ENCODE measurements at regions not wholly inside any gene's neighbourhood (a gene's known extent, or its start where the extent isn't known, plus 50 kb on each side); places are given as distances from the start of the nearest gene placed in this dataset.
A peak's percentile ranks its signal among the peaks of the same experiment; 100 is the strongest.

DNA sequence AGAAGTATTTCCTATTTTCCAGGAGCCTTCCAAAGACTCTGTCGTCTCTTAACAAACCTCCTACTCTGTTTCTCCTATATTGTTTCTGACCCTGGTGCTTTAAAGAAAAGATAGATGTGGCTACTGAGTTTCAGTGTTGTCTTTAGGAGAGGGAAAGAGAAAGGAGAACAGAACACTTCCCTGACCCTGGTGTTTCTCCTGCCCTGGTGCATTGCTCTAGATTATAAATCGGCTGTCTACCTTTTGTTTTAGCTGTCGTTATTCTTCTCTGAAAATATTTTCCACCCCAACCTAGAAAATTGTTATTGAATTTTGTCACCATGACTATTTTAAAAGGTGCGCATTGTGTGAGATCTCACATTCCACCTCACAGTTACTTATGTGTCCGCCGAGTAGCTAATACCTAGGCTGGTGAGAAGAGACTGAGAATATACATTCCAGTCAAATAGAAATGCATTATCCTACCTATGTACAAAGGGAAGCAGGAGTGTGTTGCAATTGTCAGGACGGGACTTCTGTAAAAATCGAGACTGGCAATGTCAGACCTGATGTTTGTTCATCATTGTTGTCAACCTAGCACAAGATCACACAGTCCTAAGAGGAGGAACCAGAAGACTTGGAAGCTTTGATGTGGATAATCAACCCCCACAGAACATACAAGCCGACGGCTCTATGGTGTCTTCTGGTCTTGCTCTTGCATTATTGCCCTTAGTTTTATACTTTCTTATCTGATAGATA lies 108.7 kb upstream of the SLC38A4 start:
- no peak for DNase-seq (ENCODE audit: low read depth, low spot score)
- in situ Hi-C loops (cut with HindIII; ENCODE audit: low pct_unique_long_range_greater_than_20kb, low sequenced_read_pairs), result no loop called here

DNA sequence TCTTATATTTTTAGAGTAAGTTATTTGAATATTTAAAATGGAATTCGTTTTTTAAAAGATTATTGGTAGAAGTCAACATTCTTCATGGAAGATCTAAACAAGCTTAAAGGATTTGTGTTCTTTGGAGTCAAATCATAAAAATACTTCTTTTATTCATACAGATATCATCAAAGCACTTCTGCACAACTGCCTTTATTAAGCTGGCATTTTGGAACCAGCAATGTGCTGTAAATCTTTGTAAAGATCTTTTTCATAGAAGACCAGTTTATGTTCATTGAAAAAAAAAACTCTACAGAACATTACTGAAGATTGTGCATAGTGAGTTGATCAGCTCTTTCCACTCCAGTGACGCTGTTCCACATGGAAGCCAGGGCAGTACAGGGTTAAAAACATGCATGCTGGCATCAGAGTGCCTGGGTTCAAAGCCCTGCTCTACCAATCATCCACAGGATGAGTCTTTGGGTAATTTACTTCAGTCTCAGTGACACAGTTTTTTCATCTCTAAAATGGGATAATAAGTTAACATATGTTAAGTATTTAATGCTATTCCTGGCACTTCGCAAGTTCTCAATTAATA lies 109.6 kb upstream of the SLC38A4 start:
- no peak for DNase-seq (ENCODE audit: low read depth, low spot score)
- in situ Hi-C loops (cut with HindIII; ENCODE audit: low pct_unique_long_range_greater_than_20kb, low sequenced_read_pairs), result no loop called here

DNA sequence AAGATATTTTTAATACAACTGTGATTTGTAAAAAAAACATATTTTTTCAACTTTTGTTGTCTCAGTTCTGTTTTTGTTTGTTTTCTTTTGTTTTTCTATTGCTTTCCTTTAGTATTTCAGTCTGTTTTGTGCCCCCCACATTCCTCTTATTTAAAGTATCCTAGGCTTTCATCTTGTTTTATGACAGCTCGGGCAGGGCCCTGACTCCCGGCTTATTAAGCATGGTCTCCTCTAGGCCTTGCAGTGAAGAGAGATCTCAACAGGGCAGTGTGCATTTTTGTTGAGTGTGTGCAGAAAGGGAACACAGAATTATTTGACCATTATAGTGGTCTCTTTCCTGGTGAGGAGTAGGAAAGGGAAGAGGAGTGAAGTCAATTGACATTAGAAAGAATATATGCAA lies 110.2 kb upstream of the SLC38A4 start:
- no peak for DNase-seq (ENCODE audit: low read depth, low spot score)
- in situ Hi-C loops (cut with HindIII; ENCODE audit: low pct_unique_long_range_greater_than_20kb, low sequenced_read_pairs), result no loop called here

DNA sequence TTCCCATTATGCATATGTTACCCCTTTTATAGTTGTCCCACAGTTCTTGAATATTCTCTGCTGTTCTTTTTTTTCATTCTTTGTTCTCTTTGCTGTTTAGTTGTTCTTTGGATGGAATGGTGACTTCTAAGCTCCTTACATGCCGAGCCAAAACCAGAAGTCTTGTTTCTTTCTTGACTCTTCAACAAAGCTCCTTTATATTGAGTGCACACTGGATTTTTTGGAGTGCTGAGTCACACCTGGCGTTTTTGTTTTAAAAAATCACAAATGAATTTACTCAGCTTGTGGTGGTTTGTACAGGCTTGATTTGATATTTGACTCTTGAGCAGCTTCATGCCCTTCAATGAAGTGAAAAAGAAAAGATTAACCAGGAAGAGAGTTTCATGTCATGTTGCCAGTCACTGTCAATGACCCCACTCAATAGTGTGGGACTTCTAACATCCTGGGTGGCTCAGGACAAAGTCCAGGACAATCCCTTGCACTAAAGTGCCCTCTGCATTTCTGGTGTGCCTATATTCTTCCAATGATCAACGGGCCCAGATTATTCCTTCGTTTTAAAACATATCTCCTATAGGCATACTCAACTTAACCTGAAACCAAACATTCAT lies 112.4 kb upstream of the SLC38A4 start:
- in situ Hi-C loops (cut with HindIII; ENCODE audit: low pct_unique_long_range_greater_than_20kb, low sequenced_read_pairs), result no loop called here
- DNase-seq (ENCODE audit: low read depth, low spot score), result no peak

DNA sequence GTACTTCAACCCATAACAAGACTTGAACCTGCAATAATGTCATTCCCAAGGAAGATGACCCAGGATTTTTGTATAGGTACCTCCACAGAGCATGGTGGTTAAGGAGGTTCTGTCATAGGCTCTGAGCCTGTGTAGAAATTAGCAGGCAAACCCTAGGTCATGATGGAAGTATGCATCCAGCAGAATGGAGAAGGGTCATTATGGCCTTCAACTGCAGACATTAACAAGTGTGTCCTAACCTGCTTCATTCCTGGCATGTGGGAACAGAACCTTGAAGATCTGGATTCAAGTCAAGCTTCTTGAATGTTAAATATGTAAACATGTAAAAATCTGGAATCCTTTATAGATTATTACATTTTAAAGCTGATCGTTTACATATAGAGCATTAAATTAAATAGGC lies 116.2 kb upstream of the SLC38A4 start:
- no peak for DNase-seq (ENCODE audit: low read depth, low spot score)
- in situ Hi-C loops (cut with HindIII; ENCODE audit: low pct_unique_long_range_greater_than_20kb, low sequenced_read_pairs), result no loop called here

DNA sequence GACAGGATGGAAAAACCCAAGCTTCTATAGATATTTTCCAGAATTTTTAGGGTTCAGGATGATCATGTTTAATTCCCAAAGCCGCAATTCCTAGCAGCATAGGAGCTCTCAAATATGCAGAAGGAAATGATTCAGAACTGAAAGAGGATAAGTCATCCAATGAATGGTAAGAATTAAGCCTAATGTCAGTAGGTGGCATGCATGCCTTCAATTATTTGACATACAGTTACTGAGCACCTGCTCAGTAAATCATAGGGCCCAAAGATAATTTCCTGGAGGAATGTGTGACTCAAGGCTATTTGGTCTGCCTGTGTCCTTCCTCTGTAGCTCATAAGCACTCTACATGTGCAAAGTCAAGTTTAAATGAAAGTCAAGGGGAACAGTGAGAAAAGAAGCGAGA lies 116.8 kb upstream of the SLC38A4 start:
- no peak for DNase-seq (ENCODE audit: low read depth, low spot score)
- in situ Hi-C loops (cut with HindIII; ENCODE audit: low pct_unique_long_range_greater_than_20kb, low sequenced_read_pairs), result no loop called here

DNA sequence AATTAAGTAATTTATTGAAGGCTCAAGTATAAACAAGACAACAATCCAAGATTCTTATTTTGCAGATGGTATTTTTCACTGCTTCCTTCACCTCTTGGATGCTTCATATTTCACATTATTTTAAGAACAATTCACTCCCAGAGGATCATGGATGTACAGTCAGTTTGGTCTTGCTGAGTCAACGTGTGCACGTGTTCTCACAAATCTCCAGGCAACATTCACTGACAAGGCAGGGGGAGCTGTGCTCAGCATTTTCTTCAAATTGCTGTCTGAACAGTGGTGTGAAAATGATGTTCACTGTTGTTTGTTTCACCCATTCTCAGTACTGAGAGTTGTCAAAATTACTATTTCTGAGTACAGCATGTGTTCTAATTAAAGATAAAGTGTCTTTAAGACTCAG lies 118.3 kb upstream of the SLC38A4 start:
- DNase-seq (ENCODE audit: low read depth, low spot score), result peak; percentile 21
- in situ Hi-C loops (cut with HindIII; ENCODE audit: low pct_unique_long_range_greater_than_20kb, low sequenced_read_pairs), result no loop called here

DNA sequence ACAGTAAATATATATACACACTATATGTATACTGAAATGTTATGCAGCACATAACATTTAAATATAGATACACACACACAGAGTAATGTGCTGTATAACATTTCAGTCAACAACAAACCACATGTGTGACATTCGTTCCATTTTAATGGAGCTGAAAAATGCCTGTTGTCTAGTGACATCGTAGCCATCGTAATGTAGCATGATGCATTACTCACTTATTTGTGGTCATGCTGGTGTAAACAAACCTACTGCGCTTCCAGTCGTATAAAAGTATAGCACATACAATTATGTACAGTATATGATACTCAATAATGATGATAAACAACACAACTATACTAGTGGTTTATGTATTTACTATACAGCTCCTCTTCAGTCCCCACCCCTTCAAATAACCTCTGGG lies 119.0 kb upstream of the SLC38A4 start:
- DNase-seq (ENCODE audit: low read depth, low spot score), result no peak
- in situ Hi-C loops (cut with HindIII; ENCODE audit: low pct_unique_long_range_greater_than_20kb, low sequenced_read_pairs), result no loop called here

DNA sequence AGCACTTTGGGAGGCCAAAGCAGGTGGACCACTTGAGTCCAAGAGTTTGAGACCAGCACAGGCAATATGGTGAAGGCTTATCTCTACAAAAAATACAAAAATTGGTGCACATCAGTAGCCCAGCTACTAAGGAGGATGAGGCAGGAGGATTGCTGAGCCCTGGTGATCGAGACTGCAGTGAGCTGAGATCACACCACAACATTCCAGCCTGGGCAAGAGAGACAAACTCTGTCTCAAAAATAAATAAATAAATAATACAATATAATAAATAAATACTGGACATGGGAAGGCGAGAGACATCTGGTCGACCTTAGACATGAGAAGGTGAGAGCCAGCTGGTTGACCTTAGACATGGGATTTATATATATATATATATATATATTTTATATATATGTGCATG lies 119.8 kb upstream of the SLC38A4 start:
- DNase-seq (ENCODE audit: low read depth, low spot score), result no peak
- in situ Hi-C loops (cut with HindIII; ENCODE audit: low pct_unique_long_range_greater_than_20kb, low sequenced_read_pairs), result no loop called here

DNA sequence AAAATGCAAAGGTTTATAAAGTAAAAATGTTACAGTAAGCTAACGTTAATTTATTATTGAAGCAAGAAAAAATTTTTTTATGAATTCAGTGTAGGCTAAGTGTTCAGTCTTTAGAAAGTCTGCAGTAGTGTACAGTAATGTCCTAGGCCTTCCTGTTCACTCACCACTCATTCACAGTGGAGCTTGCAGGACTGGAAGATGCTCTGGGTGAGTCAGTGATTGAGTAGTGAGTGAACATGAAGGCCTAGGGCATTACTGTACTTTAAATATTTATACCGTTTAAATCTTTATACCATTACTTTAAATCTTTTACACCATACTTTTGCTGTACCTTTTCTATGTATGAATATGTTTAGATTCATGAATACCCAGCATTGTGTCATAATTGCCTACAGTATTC lies 120.3 kb upstream of the SLC38A4 start:
- no peak for DNase-seq (ENCODE audit: low read depth, low spot score)
- in situ Hi-C loops (cut with HindIII; ENCODE audit: low pct_unique_long_range_greater_than_20kb, low sequenced_read_pairs), result no loop called here

DNA sequence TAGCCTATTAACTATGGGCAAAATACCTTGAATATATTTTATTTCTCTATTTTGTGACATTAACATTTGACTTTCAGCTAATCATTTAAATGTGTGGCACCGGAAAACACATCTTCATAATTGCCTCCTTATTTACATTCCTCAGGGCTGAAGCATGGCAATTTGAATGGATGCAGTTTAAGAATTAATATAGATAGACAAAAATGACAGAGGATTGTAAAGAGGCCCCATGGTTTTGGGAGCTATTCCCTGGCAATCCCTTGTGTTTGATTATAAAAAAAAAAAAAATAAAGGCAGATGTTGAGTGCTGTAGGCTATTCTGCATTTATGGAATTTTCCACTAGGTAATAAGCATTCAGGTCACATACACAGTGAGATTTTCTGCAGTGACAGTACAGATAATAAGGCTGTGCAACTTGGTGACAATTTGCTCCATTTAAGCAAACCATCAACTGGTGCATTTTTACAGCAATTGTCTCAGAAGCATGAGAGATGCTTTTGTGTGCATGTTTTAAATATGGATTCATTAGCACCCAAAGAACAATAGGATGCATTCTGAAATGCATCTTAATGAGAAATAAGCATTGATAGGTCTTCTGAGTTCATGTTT lies 123.2 kb upstream of the SLC38A4 start:
- DNase-seq (ENCODE audit: low read depth, low spot score), result no peak
- in situ Hi-C loops (cut with HindIII; ENCODE audit: low pct_unique_long_range_greater_than_20kb, low sequenced_read_pairs), result no loop called here

DNA sequence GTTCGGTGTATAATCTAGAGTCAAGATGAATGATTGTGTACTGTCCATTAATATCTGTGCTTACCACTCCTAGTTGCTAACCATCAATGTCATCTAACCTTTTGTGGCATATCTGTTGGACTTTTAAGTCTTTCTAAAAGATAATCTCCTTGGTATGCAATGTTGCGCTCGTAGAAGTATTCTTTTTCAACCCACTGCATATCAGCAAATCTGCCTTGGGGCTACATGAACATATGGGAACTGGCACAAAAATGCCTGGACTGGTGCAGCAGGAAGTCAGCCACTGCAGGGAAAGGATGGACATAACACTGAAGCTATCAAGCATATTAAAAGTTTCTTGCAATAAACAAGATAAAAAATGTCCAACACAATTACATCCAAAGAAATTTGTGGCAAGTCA lies 124.3 kb upstream of the SLC38A4 start:
- no peak for DNase-seq (ENCODE audit: low read depth, low spot score)

DNA sequence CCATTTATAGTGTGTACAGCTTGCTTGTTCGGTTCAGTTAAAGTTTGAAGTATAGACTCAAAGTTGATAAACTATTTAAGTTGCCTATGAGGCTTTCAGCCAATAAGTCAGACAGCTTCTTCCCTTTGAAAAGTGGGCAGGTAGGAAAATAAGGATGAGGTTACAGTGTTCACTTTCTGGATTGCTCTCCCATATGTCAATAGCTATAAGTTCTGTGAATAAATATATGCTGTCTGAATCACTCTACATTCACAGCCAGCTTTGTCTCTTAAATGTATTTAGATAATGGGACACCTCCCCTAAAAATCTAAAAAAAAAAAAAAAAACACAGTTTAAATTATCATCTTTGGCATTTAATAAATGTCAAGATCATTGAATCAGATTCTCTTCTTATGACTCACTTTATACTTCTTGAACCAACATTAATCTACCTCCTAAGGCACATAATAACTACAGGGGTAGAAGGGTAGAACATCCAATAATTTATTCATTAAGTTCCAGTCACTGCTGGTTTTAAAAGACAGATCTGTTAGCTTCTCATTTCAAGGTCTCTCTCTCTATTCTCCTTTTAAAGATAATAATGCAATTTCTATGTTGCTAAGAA lies 126.4 kb upstream of the PCED1B start:
- in situ Hi-C loops (cut with HindIII; ENCODE audit: low pct_unique_long_range_greater_than_20kb, low sequenced_read_pairs), result no loop called here
- DNase-seq (ENCODE audit: low read depth, low spot score), result no peak

More for the DNA sequence above, 124.3 kb upstream of the SLC38A4 start:
- in situ Hi-C loops (cut with HindIII; ENCODE audit: low pct_unique_long_range_greater_than_20kb, low sequenced_read_pairs), result no loop called here

DNA sequence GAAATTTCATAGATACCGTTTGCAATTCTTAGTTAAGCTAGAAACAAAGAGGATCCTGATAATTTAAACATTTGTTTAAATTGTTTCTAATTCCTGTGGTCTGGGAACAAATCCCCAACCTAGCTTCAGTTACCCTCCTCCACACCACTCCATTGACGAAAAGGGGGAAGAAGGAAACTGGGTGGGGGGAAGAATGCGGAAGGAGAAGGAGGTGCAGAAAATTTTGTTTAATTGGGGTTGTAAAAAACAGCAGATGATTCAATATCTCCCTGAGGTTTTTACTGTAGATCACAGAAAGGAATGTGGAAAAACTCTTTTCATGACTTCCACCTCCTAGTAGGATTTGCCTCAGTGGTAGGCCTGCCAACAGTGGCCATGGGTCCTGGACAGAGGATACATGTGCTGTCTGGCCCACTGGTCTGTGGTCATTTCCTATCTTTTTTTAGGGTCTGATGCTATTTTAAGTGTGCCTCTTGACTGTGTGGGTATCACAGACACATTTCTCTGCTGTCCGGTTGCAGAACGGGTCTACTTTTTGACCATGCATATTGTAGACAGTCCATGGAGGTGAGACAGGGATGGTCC lies 122.9 kb upstream of the PCED1B start:
- in situ Hi-C loops (cut with HindIII; ENCODE audit: low pct_unique_long_range_greater_than_20kb, low sequenced_read_pairs), result no loop called here
- DNase-seq (ENCODE audit: low read depth, low spot score), result no peak

DNA sequence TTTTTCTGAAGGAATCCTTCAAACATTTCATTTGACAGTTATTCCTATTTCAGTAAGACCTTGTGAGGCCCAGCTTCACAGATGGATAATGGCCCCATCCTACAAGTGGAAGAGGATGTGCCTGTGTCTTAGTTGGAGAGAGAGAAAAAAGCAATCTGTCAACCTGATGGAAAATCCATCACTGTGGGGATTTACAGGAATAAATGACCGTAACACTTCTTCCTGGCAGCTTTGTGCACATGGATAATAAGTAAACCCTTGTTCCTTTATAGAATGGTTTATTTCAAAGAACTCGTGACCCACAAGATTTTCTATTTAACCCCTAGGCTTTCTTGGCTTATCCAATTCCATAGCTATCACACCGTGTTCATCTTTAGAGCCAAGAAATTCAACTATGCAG lies 121.4 kb upstream of the PCED1B start:
- peak; percentile 17 for DNase-seq (ENCODE audit: low read depth, low spot score)
- in situ Hi-C loops (cut with HindIII; ENCODE audit: low pct_unique_long_range_greater_than_20kb, low sequenced_read_pairs), result no loop called here

DNA sequence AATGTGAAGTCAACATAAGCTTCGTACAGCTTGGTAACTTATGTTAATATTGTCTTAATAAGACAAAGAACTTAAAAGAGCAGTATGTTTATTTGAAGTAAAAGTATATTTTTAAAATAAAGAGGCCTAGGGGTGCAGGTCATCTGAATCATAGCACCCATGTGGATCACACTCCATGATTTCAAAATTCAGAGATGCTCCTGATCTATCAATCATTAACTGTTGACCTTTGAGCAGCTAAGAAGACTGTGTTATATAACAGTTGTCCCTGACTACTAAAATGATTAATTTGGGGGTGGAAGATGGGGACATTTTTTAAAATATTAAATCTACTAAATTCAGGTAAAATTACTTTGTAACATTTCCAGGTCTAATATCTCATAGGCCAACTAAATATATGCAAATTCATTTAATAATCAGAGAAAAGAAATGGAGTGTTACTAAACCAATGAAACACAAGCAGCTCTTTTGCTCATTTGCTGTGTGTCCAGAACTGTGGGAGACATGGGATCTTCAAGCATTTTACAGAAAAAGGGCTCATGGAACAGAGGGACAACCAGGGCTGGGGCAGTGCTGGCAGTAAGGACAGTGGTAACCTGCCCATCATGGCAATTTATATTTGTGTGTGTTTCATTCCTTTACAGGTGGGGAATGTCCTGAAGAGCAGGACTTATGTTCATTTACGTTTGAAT lies 120.7 kb upstream of the PCED1B start:
- in situ Hi-C loops (cut with HindIII; ENCODE audit: low pct_unique_long_range_greater_than_20kb, low sequenced_read_pairs), result no loop called here

DNA sequence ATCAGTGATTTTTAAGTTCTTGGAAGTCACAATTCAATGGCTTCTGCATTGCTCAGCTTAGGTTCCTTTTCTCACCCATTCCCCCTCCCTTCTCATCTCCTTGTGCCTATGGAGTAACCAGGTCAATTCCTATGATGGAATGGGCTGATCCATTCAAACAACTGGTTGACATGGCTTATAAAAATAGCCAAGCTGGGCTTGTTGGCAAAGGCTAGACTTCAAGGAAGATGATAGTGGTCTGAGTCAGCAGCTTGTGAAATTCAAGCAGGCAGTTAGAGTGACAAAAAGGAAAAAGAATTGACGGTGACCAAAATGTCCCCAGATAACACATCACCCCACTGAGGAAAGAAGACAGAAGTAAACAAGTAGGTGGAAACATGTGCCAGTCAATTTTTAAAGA lies 119.9 kb upstream of the PCED1B start:
- in situ Hi-C loops (cut with HindIII; ENCODE audit: low pct_unique_long_range_greater_than_20kb, low sequenced_read_pairs), result no loop called here
- no peak for DNase-seq (ENCODE audit: low read depth, low spot score)

More for the DNA sequence above, 120.7 kb upstream of the PCED1B start:
- DNase-seq (ENCODE audit: low read depth, low spot score), result no peak

DNA sequence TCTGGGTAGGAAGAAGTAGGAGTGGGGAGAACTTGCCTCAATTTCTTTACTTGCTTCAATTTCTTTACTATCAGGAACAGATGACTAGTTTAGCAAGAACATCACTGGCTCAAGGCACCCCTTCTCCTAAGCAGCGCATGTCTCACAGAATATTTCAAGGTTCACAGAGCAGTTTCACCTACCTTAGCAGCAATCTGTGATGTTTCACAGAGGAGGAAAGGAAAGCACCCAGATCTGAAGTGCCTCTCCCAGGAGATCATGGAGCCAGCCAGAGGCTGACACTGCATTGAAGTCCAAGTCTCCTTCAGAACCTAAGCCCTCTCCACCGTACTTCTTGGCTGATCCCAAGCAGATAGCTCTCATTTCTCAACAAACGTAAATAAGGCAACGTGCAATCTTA lies 118.7 kb upstream of the PCED1B start:
- in situ Hi-C loops (cut with HindIII; ENCODE audit: low pct_unique_long_range_greater_than_20kb, low sequenced_read_pairs), result no loop called here
- no peak for DNase-seq (ENCODE audit: low read depth, low spot score)

Data from SK-MEL-5 (cell line).